ENCODE measurements at regions not wholly inside any gene's neighbourhood (a gene's known extent, or its start where the extent isn't known, plus 50 kb on each side); places are given as distances from the start of the nearest gene placed in this dataset.

DNA sequence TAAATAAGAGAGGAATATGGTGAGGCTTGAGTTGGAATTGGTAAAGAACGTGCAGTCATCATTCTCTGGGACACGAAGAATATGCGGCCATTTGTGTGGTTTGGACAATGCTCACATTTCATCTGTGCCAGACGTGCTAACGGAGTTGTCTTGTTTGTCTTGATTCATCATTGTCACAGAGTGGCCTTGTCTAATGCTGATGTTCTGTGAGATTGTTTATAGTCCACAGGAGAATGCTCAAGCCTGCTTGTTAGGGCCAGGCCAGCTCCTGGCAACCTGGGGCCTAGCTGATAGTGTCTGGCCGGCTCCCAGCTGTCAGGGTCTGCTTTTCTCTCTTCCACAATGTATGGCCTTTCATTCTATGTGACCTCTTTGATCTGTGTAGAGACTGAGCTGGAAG lies 384.7 kb downstream of the EDEM1 start:
- Histone ChIP-seq H3K79me2 (ENCODE audit: insufficient read depth, low read length) (no peaks in the 10 kb centered on the region), H3K4me1 (ENCODE audit: insufficient read depth, low read length) (no peaks in the 10 kb centered on the region), H4K20me1 (ENCODE audit: insufficient read depth, low read length) (no peaks in the 10 kb centered on the region), H3K4me3 (replicated peaks in 1 of 3; ENCODE audit: insufficient read depth in 1 of 3, low read depth in 2 of 3, low read length in 3 of 3) (no peak overlapping the region), H3K9me3 (ENCODE audit: low read length) (no peaks in the 10 kb centered on the region), H3K27me3 (ENCODE audit: control insufficient read depth in 1 of 2, insufficient read depth in 2 of 2, low read length in 2 of 2) (no peaks in the 10 kb centered on the region), H3K9ac (ENCODE audit: insufficient read depth, low read depth, low read length) (no peak overlapping the region), H3K36me3 (replicated peaks in 1 of 2; ENCODE audit: control insufficient read depth in 1 of 2, insufficient read depth in 2 of 2, low read length in 2 of 2) (no peaks in the 10 kb centered on the region), H3K4me2 (ENCODE audit: low read depth, low read length) (no peak overlapping the region), H2AFZ (ENCODE audit: low read length) (no peak overlapping the region), H3K27ac (ENCODE audit: extremely low read length, insufficient read depth, low read length) (no peak overlapping the region)
- ChIA-PET POLR2A (no interaction called here), CTCF (ENCODE audit: low intra/inter-chr PET ratio, low total read pairs) (no interaction called here)
- DNase-seq (ENCODE audit: low spot score) (no peak), ATAC-seq (no peak; the same call in 2 of the 3 replicates), FAIRE-seq (no peak)
- no TSS peak for BruUV-seq (replicated peaks)
- in situ Hi-C loops (cut with HindIII; ENCODE audit: extremely low pct_ligation_motif_present, low pct_unique_long_range_greater_than_20kb) (no loop called here), intact Hi-C loops (cut with micrococcal nuclease; ENCODE audit: unreplicated experiment) (no loop called here)
- WGBS (ENCODE audit: low lambda C conversion rate): 17% methylated on average over 6 of the region's 6 CpGs
- TF ChIP-seq RFXANK (CRISPR knock-in tag; IDR thresholded peaks at IDR 0.05) (no peak), ZNF619 (CRISPR knock-in tag; IDR thresholded peaks at IDR 0.05) (no peak), PHF20 (CRISPR knock-in tag; IDR thresholded peaks at IDR 0.05) (no peak), NFKB2 (CRISPR knock-in tag; IDR thresholded peaks at IDR 0.05; ENCODE audit: borderline replicate concordance) (no peak), BRD4 (CRISPR knock-in tag; IDR thresholded peaks at IDR 0.05) (no peak), POLR2G (IDR thresholded peaks at IDR 0.05; ENCODE audit: low read depth, low read length) (no peak), NR2F2 (IDR thresholded peaks at IDR 0.05; ENCODE audit: borderline replicate concordance, low read depth) (no peak), MAFG (CRISPR knock-in tag; IDR thresholded peaks at IDR 0.05) (no peak), PHF8 (CRISPR knock-in tag; IDR thresholded peaks at IDR 0.05) (no peak), ZNF775 (CRISPR knock-in tag; IDR thresholded peaks at IDR 0.05; ENCODE audit: borderline replicate concordance) (no peak), MAFF (IDR thresholded peaks at IDR 0.05; ENCODE audit: low read depth, low read length) (no peak), ELF4 (CRISPR knock-in tag; IDR thresholded peaks at IDR 0.05; ENCODE audit: borderline replicate concordance) (no peak), NFE2 (CRISPR knock-in tag; IDR thresholded peaks at IDR 0.05) (no peak), ZNF678 (CRISPR knock-in tag; IDR thresholded peaks at IDR 0.05) (no peak), TSC22D2 (CRISPR knock-in tag; IDR thresholded peaks at IDR 0.05; ENCODE audit: borderline replicate concordance) (no peak), ZBTB21 (CRISPR knock-in tag; IDR thresholded peaks at IDR 0.05) (no peak), DBP (CRISPR knock-in tag; IDR thresholded peaks at IDR 0.05; ENCODE audit: not compliant biosample characterization) (no peak)
- TF ChIP-seq, protein P1, sequence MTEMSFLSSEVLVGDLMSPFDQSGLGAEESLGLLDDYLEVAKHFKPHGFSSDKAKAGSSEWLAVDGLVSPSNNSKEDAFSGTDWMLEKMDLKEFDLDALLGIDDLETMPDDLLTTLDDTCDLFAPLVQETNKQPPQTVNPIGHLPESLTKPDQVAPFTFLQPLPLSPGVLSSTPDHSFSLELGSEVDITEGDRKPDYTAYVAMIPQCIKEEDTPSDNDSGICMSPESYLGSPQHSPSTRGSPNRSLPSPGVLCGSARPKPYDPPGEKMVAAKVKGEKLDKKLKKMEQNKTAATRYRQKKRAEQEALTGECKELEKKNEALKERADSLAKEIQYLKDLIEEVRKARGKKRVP (CRISPR knock-in tag; IDR thresholded peaks at IDR 0.05): no peak
- TF ChIP-seq, protein P2, sequence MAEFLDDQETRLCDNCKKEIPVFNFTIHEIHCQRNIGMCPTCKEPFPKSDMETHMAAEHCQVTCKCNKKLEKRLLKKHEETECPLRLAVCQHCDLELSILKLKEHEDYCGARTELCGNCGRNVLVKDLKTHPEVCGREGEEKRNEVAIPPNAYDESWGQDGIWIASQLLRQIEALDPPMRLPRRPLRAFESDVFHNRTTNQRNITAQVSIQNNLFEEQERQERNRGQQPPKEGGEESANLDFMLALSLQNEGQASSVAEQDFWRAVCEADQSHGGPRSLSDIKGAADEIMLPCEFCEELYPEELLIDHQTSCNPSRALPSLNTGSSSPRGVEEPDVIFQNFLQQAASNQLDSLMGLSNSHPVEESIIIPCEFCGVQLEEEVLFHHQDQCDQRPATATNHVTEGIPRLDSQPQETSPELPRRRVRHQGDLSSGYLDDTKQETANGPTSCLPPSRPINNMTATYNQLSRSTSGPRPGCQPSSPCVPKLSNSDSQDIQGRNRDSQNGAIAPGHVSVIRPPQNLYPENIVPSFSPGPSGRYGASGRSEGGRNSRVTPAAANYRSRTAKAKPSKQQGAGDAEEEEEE (CRISPR knock-in tag; IDR thresholded peaks at IDR 0.05; ENCODE audit: borderline replicate concordance): no peak
- TF ChIP-seq, protein P3, sequence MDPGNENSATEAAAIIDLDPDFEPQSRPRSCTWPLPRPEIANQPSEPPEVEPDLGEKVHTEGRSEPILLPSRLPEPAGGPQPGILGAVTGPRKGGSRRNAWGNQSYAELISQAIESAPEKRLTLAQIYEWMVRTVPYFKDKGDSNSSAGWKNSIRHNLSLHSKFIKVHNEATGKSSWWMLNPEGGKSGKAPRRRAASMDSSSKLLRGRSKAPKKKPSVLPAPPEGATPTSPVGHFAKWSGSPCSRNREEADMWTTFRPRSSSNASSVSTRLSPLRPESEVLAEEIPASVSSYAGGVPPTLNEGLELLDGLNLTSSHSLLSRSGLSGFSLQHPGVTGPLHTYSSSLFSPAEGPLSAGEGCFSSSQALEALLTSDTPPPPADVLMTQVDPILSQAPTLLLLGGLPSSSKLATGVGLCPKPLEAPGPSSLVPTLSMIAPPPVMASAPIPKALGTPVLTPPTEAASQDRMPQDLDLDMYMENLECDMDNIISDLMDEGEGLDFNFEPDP (CRISPR knock-in tag; conservative IDR thresholded peaks at IDR 0.05): no peak
